B cell (primary cell): ENCODE measurements at regions not wholly inside any gene's neighbourhood (a gene's known extent, or its start where the extent isn't known, plus 50 kb on each side); places are given as distances from the start of the nearest gene placed in this dataset.

Experiments
- ATAC-seq: fragments of 200-7000 bp; cut with Tn5 transposase; one replicate; pipeline ENCODE4 v1.10.0; 2021; ENCODE audit warnings: low read depth, mild to moderate bottlenecking, moderate number of reproducible peaks, moderate library complexity
- CTCF ChIA-PET: fragments of 350-600 bp; sonication (Branson Sonifier 250); formaldehyde crosslinking; loops from one replicate; lab custom pipeline; 2021; ENCODE audit warnings: antibody characterized with exemption, inconsistent platforms; lab: Charles Lee
- POLR2A ChIA-PET: fragments of 350-600 bp; sonication (Branson Sonifier 250); formaldehyde crosslinking; loops from one replicate; lab custom pipeline; 2021; ENCODE audit warnings: antibody characterized with exemption; lab: Charles Lee
- DNase-seq: peaks from one replicate; pipeline ENCODE4 v3.0.0; 2013
- H2AFZ ChIP-seq: 2 replicates; pipeline ENCODE4 v1.6.1; 2012; ENCODE audit warnings: mild to moderate bottlenecking, low read depth, low read length; ENCODE audit not compliant: insufficient read depth, poor library complexity, severe bottlenecking
- H3K27ac ChIP-seq, 2 donors: 1 replicate in 1 of 2; 2 replicates in 1 of 2; pipeline ENCODE4 v1.5.1; 2012 to 2013; ENCODE audit warnings: low read length in 2 of 2, mild to moderate bottlenecking in 2 of 2, moderate library complexity in 1 of 2
- H3K27me3 ChIP-seq, 4 experiments: fragments of 200-600 bp in 1 of 4; sonication (generic) in 1 of 4; replicated peaks in 1 of 4; 1 replicate in 2 of 4; 2 replicates in 2 of 4; pipeline versions ENCODE4 v1.6.1 to v1.7.0; 2013 to 2016; ENCODE audit warnings: low read length in 3 of 4, mild to moderate bottlenecking in 2 of 4, mixed read lengths in 1 of 4, moderate library complexity in 1 of 4; ENCODE audit not compliant: insufficient read depth in 4 of 4, control insufficient read depth in 3 of 4; ENCODE audit errors: control extremely low read depth in 1 of 4
- H3K36me3 ChIP-seq, 2 experiments: replicated peaks in 1 of 2; 1 replicate in 1 of 2; 2 replicates in 1 of 2; pipeline versions ENCODE4 v1.6.1 to v1.7.1; 2013; ENCODE audit warnings: low read length in 1 of 2; ENCODE audit not compliant: insufficient read depth in 2 of 2, control insufficient read depth in 1 of 2; ENCODE audit errors: control extremely low read depth in 1 of 2, extremely low read depth in 1 of 2
- H3K4me1 ChIP-seq, 2 donors: fragments of 200-600 bp in 1 of 2; sonication (generic) in 1 of 2; 1 replicate in 1 of 2; 2 replicates in 1 of 2; pipeline versions ENCODE4 v1.5.1 to v1.6.1; 2013 to 2017; ENCODE audit warnings: low read length in 2 of 2; ENCODE audit not compliant: control insufficient read depth in 2 of 2, insufficient read depth in 2 of 2
- H3K4me2 ChIP-seq: replicated peaks from 2 replicates; pipeline ENCODE3; 2012; ENCODE audit warnings: mild to moderate bottlenecking, low read depth, low read length; ENCODE audit not compliant: poor library complexity, severe bottlenecking
- H3K4me3 ChIP-seq, 5 experiments: fragments of 200-600 bp in 1 of 5; sonication (generic) in 1 of 5; 1 replicate in 3 of 5; 2 replicates in 2 of 5; pipeline versions ENCODE4 v1.5.1 to v1.7.0; 2011 to 2016; ENCODE audit warnings: low read length in 4 of 5, mild to moderate bottlenecking in 4 of 5, low read depth in 2 of 5, control low read depth in 1 of 5, moderate library complexity in 1 of 5; ENCODE audit not compliant: insufficient read depth in 1 of 5; ENCODE audit errors: control extremely low read depth in 1 of 5, extremely low read depth in 1 of 5
- H3K79me2 ChIP-seq: fragments of 200-600 bp; sonication (generic); one replicate; pipeline ENCODE4 v1.6.0; 2016; ENCODE audit warnings: low read length; ENCODE audit not compliant: control insufficient read depth, insufficient read depth
- H3K9ac ChIP-seq: fragments of 200-600 bp; sonication (generic); 2 replicates; pipeline ENCODE4 v1.6.1; 2017; ENCODE audit warnings: mild to moderate bottlenecking, low read length, moderate library complexity
- H3K9me3 ChIP-seq, 3 donors: one replicate each; pipeline versions ENCODE4 v1.6.1 to v1.7.1; 2013; ENCODE audit warnings: low read length in 2 of 3; ENCODE audit not compliant: control insufficient read depth in 2 of 3, insufficient read depth in 1 of 3; ENCODE audit errors: control extremely low read depth in 1 of 3
- H4K20me1 ChIP-seq: 2 replicates; pipeline ENCODE4 v1.6.0; 2012; ENCODE audit warnings: mild to moderate bottlenecking, low read length; ENCODE audit not compliant: insufficient read depth, control insufficient read depth, poor library complexity, severe bottlenecking
- H3K27ac Mint-ChIP-seq: one replicate; pipeline ENCODE4 v1.8.0; 2021; ENCODE audit warnings: mixed read lengths
- H3K27me3 Mint-ChIP-seq: one replicate; pipeline ENCODE4 v1.8.0; 2021; ENCODE audit warnings: mixed read lengths
- H3K4me1 Mint-ChIP-seq: one replicate; pipeline ENCODE4 v1.8.0; 2021; ENCODE audit warnings: mixed read lengths
- H3K4me3 Mint-ChIP-seq: one replicate; pipeline ENCODE4 v1.8.0; 2021; ENCODE audit warnings: mixed read lengths
- H3K9me3 Mint-ChIP-seq: one replicate; pipeline ENCODE4 v1.8.0; 2022; ENCODE audit warnings: mixed read lengths; ENCODE audit not compliant: insufficient read depth
- EZH2 ChIP-seq: IDR thresholded peaks from 2 replicates; pipeline ENCODE4 v1.6.1; 2012; ENCODE audit warnings: borderline replicate concordance, low read depth, mild to moderate bottlenecking, moderate library complexity, low read length; ENCODE audit not compliant: insufficient read depth, poor library complexity, severe bottlenecking
- whole genome bisulfite sequencing: methylation state at CpG from one replicate; pipeline ENCODE4 v1.1.5; 2013; ENCODE audit warnings: missing lambda C conversion rate; ENCODE audit not compliant: insufficient coverage; 5-methylcytosine and 5-hydroxymethylcytosine counted together
- intact Hi-C: fragments of 100-400 bp; cut with micrococcal nuclease; formaldehyde crosslinking; loops from one replicate; pipeline ENCODE4 v1.10.0; 2022
- TF ChIP-seq, protein P1 (sequence below): fragments of 200-600 bp; IDR thresholded peaks from one replicate; pipeline ENCODE4 v1.8.0; 2022; ENCODE audit warnings: antibody characterized with exemption, mild to moderate bottlenecking

DNA sequence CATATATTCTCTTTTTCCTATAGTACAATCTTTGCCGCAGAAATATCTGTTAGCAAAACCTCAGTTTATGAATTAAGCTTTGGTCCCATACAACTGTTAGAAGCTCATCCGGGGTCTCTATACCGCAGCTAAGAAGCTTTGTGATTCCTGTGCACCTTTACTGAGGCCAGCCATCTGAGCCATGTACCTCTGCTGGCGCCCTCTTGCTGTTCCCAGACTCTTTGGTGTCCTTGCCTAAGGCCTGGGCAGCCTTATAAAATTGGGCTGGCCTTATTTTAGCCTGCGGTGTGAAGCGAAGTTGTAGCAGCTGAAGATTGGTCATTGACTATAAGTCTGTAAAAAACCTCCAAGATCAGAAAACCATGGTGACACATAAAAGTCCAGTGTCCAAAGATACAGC is 1135.1 kb upstream of the CHAC2 start:
- H3K79me2 ChIP-seq: no peaks in the 10 kb centered on the region
- POLR2A ChIA-PET: no interaction called here
- H3K27me3 ChIP-seq: no peaks in the 10 kb centered on the region
- no peak overlapping the region for H3K27ac Mint-ChIP-seq
- H3K4me1 ChIP-seq: no peaks in the 10 kb centered on the region
- ATAC-seq (no peak), DNase-seq (no peak)
- no peaks in the 10 kb centered on the region for H3K27me3 Mint-ChIP-seq
- no peak overlapping the region for H2AFZ ChIP-seq
- H3K27ac ChIP-seq: no peak overlapping the region
- H3K36me3 ChIP-seq: no peaks in the 10 kb centered on the region
- no peak overlapping the region for H3K4me2 ChIP-seq
- CTCF ChIA-PET: no interaction called here
- H3K9me3 Mint-ChIP-seq: peaks cover 8% of the 10 kb centered on the region
- TF ChIP-seq EZH2: no peak
- no peak overlapping the region for H3K9ac ChIP-seq
- H4K20me1 ChIP-seq: no peaks in the 10 kb centered on the region
- H3K9me3 ChIP-seq: peaks cover 0 to 18% (median 0%) of the 10 kb centered on the region in 3 donors
- no peaks in the 10 kb centered on the region for H3K4me1 Mint-ChIP-seq
- WGBS: 72% methylated on average over 4 of the region's 6 CpGs
- intact Hi-C loops: no loop called here
- H3K4me3 Mint-ChIP-seq: no peak overlapping the region
- H3K4me3 ChIP-seq: no peak overlapping the region

DNA sequence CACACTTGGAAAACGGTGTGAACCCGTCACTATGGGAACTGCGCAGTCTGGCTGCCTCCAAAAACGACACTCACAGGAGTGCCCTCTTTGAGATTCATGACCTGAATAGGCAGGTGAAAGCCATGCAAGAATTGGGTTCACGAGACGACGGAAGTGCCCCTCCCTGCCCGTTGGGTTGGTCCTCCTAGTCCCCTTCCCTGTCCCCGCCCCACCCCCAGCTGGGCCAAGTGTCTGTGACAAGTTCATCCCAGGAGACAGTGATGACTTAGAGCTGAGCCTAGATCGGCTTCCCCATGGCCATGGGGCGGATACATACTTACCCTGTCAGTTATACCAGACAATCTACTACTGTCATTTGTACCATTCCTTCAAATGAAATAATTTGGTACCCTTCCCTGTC is 1137.7 kb upstream of the CHAC2 start:
- Mint-ChIP-seq H3K4me1 (no peaks in the 10 kb centered on the region), H3K27me3 (no peaks in the 10 kb centered on the region), H3K4me3 (no peak overlapping the region), H3K27ac (no peak overlapping the region), H3K9me3 (no peaks in the 10 kb centered on the region)
- H4K20me1 ChIP-seq: no peaks in the 10 kb centered on the region
- H3K4me3 ChIP-seq: no peak overlapping the region
- DNase-seq: no peak
- TF ChIP-seq, protein P1, sequence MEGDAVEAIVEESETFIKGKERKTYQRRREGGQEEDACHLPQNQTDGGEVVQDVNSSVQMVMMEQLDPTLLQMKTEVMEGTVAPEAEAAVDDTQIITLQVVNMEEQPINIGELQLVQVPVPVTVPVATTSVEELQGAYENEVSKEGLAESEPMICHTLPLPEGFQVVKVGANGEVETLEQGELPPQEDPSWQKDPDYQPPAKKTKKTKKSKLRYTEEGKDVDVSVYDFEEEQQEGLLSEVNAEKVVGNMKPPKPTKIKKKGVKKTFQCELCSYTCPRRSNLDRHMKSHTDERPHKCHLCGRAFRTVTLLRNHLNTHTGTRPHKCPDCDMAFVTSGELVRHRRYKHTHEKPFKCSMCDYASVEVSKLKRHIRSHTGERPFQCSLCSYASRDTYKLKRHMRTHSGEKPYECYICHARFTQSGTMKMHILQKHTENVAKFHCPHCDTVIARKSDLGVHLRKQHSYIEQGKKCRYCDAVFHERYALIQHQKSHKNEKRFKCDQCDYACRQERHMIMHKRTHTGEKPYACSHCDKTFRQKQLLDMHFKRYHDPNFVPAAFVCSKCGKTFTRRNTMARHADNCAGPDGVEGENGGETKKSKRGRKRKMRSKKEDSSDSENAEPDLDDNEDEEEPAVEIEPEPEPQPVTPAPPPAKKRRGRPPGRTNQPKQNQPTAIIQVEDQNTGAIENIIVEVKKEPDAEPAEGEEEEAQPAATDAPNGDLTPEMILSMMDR: no peak
- no peak for TF ChIP-seq EZH2
- no peaks in the 10 kb centered on the region for H3K36me3 ChIP-seq
- CTCF ChIA-PET: no interaction called here
- POLR2A ChIA-PET: no interaction called here
- H3K9ac ChIP-seq: no peak overlapping the region
- no peaks in the 10 kb centered on the region for H3K79me2 ChIP-seq
- intact Hi-C loops: no loop called here
- no peak overlapping the region for H2AFZ ChIP-seq
- H3K27me3 ChIP-seq: no peaks in the 10 kb centered on the region
- no peak overlapping the region for H3K27ac ChIP-seq
- no peaks in the 10 kb centered on the region for H3K4me1 ChIP-seq
- H3K4me2 ChIP-seq: no peak overlapping the region
- H3K9me3 ChIP-seq: peaks cover 0 to 18% (median 0%) of the 10 kb centered on the region in 3 donors
- no peak for ATAC-seq
- whole genome bisulfite sequencing: 87% methylated on average over 11 of the region's 11 CpGs
